GM19025 (cell line): ENCODE measurements at regions not wholly inside any gene's neighbourhood (a gene's known extent, or its start where the extent isn't known, plus 50 kb on each side); places are given as distances from the start of the nearest gene placed in this dataset.

Experiments
- ATAC-seq: cut with Tn5 transposase; IDR thresholded peaks from one replicate; pipeline ENCODE4 v1.9.1; 2021; ENCODE audit warnings: mild to moderate bottlenecking, low read depth, moderate library complexity; ENCODE audit not compliant: unreplicated experiment

DNA sequence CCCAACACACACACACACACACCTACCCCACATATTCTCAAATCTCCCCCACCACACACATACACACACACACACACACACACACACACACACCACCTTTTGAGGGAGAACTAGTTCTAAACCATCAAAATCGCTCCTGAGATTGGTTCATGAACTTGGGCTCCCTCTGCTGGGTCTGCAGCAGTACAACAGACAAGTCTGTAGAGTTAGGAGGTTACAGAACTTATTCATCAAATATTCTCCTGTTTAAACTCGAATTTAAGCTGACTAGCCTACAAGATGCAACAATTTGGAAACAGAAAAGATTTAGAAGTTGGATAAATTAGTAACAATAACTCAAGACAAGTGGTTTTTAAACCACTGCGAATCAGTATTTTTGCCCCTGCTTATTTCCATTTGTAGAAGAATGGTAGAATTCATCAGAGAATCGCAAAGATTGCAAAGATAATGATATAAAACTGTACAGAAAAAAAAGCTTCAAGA is 136.4 kb upstream of the USP15 start:
- peak; percentile 53 for ATAC-seq

DNA sequence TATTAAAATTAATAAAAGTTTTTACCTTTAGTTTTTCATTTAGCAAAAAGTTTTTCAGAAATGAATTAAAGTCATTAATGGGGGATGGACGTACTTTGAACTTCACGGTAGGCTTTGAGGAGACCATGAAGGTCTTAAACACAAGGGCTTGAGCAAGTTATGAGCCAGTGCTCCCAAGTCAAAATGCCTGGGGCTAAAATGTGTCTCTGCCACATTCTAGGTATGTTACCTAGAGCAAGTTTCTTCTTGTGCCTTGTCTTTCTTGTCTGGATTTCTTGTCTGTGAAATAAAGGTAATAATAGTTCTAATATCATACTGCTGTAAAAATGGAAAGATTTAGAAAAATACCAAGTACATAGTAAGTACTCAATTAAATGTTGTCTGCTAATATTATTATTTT is 132.7 kb upstream of the USP15 start:
- ATAC-seq, result no peak

DNA sequence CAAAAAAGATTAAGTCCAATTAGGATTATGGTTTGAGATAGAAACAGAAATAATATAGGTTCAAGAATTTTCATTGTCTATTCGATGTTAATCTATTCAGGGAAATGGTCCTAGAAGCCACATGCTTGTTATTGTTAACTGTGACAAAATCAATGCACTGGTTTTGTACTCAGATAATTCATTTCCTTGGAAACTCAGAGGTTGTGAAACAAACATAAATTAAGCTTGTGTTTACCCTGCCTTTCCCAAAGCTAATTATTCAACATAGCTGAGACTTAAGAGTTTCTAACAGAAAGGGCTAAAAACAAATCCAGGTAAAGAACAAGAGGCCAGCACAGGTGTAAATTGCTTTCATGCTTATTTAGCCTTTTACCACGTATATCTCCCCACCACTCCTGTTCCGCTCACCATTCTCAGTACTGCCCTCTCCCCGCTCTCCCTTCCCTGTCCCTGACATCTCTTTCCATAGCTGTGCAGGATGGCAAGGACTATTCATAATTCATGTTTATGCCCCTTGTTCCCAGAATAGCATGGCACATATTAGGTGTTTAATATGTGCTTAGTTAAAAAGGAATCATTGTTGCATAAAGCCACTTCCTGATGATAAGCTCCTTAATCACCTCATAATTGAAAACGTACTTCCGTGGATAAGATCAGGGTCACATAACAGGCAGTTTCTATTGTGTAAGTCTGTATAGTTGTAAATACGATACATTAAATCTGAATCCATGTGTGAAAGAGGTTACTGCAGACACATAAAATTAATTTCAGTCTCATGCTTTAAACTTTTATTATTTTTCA is 131.8 kb upstream of the USP15 start:
- no peak for ATAC-seq

DNA sequence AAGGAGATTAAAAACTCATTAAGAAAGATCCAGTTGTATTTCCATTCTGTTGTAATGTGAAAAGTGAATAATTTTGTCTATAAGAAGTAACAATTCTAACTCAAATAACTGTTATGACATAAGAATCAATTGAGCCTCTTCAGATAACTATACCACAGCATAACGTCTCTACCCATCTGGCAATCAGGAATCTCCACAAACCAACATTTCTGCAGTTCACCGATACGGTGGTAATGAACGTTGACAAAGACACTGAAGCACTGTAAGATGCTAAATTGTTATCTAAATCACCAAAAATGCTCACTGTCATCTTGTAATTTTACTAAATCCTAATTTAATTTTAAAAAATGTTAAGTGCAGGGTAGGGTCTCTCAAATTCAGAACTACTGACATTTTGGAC is 130.9 kb upstream of the USP15 start:
- no peak for ATAC-seq

DNA sequence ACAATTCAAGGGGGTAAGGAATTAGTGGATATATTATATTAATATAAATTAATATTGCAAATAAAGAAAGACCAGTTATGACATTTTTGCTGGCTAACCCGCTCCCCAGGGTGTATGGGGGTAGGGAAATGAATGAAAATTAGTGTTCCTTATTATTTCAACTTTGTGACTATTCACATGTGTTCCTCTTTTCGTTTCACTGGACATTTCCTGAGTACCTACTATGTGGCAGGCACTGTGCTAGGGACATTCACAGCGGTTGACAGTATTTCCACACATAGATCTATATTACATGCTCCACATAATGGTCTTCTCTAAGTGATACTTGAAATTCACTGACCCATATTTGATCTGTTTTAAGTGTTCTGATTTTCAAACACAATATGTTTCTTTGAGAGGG is 129.8 kb upstream of the USP15 start:
- no peak for ATAC-seq

DNA sequence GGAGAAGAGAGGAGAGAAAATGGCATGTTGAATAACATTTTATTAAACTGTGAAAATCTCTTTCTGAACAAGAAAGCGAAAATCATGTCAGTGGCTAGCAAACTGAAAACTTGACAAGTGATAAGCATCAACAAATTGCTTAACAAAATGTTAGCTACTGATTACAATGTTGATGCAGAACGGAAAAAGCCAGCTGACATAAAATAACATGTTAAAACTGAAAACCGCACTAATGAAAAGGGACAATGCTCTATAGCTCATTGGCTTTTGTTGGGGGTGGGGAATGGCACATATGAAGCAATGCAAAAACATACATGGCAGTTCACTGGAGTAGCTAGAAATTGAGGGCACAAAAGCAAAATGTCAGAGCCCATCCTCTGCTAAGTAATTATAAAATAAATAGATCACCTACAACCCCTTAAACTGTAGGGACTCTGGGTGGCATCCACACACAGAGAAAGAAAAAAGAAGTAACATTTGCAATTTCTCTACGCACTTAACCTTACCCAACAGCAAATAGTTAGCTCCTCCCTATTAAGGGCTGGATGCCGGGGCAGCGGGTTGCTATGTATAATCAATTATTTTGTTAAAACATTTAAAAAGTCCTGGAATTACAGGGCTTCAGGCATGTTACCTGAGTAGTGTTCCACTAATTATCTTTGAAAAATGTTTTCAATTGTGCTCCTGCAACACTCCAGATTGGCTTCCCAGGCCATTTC is 129.2 kb upstream of the USP15 start:
- ATAC-seq, result no peak

DNA sequence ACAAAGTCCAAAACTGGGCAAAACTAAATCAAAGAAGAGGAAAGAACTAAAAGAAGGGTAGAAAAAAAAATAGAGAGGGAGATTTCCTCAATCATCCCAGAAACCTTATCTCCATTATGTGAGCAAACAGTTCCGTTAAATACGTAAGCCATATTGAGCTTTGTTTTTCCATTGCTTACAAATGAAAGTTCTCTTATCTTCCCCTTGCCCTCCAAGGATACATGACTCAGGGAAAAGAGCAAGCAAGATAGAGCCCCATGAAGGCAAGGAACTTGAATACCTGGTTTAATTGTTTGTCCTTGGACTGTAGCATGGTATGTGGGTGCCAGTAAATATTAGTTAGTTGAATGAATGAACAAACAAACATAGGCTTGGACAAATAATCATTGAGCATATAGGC is 126.8 kb upstream of the USP15 start:
- no peak for ATAC-seq

DNA sequence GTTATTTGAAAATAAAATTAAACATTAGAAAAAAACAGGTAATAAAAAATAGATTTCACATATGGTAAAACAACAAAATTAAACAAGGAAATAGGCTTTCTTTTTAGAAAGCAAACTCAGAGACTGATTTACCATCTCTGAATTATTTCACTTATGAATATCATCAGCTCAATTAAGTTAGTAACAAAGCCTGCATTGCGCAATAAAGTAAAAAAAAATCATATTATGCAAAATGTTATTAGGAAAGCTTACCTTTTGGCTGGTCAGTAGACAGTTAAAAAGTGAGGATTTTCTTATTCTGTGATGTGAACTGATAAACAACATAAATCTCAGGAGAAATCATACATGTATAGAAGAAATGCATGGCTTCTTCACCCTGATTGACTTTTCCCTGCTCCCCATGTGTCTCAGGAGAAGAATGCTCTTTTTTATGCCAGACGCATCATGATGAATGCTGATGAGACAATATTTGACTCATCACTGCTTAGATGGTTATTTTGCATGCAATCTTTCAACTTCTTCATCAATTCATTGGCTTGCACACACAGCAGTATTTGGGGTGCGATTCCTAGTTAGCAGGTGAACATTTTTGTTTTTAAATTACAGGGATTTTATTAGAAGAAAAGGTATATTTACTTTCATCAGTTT is 124.5 kb upstream of the USP15 start:
- ATAC-seq, result no peak

DNA sequence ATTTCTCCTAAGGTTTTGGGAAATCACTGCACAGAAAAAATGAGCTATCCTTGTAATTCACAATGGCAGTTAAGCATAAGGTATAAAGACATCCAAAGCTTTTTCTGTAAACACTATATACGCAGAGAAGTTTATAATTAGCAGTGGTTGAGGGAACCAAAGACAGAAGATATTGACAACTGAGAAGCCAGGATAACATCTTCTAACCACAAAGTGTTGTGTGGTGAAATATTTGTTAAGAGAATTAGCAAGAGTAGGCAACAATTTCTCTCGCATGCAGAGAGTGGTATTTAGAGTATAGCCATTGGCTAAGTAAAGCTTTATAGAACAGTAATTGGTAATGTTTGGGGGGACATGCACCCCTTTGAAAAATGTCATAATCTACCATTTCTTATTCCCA is 123.7 kb upstream of the USP15 start:
- ATAC-seq, result no peak

DNA sequence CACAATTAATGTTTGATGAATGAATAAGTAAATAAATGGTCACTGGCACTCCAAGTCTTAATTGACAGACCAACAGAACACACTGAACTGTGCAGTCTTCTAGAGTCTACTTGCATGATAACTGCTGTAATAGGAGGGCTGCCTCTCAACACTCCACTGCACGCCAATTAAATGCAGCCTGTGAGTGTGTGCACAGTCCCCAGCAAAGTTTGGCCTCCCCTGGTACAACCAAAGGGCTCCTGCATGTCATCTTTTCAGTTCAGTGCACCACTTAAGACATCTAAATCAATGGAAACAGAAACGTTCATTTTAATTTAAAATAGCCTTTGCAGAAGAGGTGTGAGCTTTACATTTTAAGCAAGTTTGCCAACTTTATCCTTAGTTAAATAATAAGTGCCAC is 121.7 kb upstream of the USP15 start:
- no peak for ATAC-seq

DNA sequence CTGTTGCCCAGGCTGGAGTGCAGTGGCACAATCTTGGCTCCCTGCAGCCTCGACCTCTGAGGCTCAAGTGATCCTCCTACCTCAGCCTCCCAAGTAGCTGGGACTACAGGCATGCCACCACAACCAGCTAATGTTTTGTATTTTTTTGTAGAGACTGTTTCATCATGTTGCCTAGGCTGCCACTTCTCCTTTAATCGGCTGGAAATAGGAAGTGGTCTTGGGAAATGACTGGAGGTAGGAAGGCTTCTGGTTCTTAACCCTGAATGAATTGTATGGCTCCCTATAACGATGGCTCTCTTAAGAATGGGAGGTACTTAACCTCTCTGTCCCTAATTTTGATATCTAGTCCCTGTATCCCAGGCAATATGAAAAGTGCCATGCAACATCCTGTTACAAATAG is 113.9 kb upstream of the USP15 start:
- no peak for ATAC-seq

DNA sequence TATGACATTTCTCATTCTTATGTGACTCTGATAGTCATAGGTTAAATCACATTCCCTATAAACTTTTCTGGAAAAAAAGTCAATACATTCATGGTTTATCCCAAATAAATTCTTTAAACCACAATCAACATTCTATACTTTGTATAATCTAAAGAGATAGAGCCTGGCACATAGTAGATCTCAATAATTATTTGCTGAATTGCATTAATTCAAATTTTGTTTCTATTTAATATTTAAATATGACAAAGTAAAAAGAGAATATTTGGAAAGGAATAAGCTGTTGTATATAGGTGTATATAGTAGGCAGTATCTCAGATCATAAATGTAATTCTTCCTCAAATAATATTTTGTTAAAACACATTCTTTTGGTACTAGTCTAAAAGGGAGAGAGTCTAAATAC is 102.2 kb upstream of the USP15 start:
- ATAC-seq, result no peak

DNA sequence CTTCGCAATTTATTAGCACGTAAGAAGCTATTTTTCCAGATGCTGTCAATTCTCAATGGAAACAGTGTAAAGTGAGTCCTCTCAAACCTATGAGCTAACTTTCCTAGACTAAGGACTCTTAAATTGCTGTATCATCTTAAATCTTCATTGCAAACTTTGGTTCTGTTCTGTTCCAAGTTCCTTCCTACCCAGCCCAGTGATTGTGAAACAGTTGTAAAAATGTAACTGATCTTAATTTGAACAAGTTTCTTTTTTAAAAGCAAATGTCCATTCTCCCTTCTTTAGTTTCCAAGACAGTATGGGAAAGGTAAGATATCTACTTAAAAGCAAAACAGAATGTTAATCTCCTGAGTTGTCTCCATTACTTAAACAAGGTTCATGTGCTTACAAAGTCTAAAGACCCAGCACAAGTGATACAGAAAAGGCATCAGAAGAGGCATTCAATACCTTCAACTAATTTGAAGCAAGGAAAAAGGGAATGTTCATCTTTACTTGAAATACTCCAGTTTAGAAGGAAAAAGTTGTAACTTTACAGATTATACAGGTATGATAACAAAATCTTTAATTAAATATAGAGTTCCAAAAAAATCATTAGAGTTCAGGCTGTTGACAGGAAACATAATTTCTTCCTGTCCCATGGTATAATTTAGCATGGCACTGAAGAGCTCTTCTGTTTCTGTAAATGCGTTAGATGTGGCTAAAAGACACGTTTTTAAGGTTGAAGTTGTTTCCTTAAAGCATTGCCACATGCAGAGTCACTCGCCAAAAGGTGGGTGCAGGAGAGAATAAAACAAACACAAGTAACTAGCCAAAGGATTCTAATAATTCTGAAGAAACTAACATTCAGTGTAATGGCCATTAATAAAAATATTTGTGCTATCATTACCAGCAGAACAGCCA is 101.5 kb upstream of the USP15 start:
- no peak for ATAC-seq

DNA sequence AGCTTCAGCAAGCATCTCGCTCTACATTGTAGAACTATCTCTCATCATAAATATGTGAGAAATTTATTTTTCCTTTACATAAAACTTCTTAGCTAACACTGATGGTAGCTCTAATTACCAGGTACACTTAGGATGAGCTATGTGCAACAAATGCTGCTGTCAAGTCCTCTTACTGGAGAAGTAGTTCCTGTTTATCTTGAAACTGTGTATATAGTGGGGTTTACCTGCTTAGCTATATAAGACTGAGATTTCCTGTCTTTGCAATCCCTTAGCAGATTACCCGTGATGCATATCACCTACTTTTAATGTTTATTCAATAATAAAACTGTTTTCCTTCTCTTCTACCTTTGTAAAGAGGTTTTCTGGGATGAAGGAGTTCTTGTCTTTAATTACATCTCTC is 98.0 kb upstream of the USP15 start:
- no peak for ATAC-seq

DNA sequence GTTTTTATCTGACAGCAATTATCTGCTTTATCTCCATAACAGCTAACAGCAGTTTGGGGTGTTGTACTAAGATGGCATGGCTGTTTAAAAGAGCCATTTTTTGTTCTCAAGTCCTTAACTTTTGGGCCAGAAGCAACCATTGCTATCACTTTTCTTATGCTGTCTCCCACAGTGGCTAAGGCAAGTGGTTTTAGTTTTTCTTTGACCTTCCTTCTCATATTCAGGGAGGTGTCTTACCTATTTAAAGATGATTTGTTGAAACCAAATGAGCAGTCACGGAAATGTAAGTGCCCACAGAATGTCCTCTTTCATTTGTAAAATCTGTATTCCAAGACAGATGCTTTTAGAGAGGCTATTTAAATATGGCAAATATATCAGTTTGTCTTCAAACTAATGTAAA is 96.8 kb upstream of the USP15 start:
- no peak for ATAC-seq

DNA sequence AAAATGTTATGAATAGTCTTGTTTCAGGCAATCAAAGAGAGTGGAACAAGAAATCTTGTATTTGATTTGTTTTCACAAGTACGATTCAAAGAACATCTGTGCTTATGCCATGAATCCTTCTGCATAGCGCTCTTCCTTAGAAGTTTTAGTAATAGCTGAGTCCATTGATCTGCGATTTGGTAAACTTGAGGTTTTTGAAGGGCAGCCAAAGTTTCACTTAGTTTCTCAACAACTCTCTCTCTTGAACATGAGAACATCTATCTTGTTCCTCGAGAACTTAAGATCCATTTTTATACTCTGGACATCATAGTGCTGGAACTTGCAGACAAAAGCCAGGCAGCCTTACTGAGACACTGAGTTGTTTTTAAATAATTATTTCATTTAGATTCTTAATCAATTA is 96.2 kb upstream of the USP15 start:
- no peak for ATAC-seq

DNA sequence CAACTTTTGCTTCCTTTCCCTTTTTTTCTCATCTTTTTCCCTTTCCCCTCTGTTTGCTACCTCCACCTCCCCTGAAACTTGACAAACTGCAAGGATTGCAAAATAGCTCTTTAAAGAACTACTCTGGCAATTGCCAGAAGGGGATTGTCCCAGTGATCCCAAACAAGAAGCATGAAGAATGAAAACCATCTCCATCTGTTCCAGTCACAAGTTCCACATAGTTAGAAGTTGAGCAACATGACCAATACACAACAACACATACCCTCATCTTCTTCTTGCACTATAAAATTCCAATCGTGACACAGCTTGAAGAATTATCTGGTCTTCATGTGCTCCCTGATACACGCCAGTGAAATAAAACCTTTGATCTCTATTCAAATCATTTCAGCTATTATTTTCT is 93.7 kb upstream of the USP15 start:
- ATAC-seq, result no peak

DNA sequence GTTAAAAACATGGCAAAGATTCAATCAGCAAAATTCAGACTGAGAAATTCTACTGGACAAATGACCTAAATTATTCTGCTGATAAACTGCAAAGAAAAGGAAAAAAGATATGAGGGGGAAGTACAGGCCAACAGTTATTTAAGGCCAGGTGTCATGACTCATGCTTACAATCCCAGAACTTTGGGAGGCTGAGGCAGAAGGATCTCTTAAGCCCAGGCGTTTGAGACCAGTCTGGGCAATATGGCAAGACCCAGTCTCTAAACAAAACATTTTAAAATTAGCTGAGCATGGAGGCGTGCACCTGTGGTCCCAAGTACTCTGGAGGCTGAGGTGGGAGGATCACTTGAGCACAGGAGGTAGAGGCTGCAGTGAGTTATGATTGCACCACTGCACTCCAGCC is 91.8 kb upstream of the USP15 start:
- no peak for ATAC-seq

DNA sequence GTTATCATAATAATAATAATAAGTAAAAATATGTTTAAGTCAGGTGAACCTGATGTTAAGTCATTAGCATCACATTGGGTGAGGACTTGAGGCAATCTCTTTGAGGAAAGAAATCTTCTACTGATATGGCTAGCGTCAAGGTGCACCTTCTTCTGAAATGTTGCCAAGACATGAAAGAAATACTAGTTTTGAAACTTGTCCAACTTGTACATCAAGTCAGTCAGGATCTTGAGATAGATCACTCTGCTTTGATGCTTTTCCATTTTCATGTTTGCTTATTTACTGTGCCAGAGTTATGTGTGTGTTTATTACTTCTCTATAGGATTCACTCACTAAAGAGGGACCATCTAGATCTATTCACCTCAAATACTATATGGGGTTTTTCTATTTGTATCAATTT is 90.0 kb upstream of the USP15 start:
- no peak for ATAC-seq

DNA sequence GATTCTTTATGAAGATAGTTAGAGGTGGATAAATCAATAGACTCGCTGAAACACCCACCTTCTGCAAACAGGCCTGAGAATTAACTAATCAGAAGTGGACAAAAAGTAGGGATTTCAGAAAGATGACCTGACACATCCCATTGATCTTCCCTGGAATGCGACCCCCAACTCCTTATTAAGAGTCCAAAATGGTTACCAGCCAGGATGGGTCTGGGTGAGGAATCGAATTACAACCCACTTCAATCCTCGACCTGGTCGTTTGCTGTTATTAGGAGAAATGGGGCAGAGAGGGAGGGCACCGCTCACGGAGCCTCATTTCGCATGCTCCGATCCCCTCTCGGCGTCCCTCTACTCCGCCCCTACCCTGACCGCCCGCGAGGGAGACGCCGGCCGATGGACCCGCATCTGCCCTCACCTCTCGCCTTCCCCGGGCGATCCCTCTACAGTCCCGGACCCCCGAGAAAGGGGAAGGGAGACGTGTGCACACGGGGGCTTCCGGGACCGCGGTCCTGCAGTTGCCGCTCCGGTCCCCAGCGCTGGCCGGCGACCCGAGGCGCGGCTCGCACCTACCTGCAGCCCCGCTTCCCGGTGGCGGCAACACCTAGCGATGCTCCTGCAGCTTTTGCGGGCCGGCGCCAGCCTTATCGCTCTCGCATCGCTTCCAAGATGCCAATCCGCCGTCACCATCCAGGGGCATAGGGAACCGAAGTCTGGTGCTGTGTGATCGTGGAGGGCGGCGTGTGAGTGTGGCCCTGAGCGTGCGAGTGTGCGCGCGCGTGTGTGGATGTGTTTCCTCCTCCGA is 69.3 kb upstream of the USP15 start:
- no peak for ATAC-seq
